Adrenal gland (tissue), 9 donors: ENCODE measurements at regions not wholly inside any gene's neighbourhood (a gene's known extent, or its start where the extent isn't known, plus 50 kb on each side); places are given as distances from the start of the nearest gene placed in this dataset.

Experiments used
- DNase-seq, 7 donors: peaks; one replicate each; pipeline ENCODE4 v3.0.0-alpha.2; 2019 to 2020
- H3K27ac ChIP-seq, 5 donors: fragments of 200-600 bp; sonication (generic) in 4 of 5; 1 replicate in 3 of 5; 2 replicates in 2 of 5; pipeline versions ENCODE4 v1.5.1 to v1.8.0; 2016 to 2020; ENCODE audit warnings: mild to moderate bottlenecking in 1 of 5
- H3K27me3 ChIP-seq: fragments of 200-600 bp; 2 replicates; pipeline ENCODE4 v1.8.0; 2021
- H3K36me3 ChIP-seq, 2 donors: fragments of 200-600 bp; replicated peaks in 1 of 2; 1 replicate in 1 of 2; 2 replicates in 1 of 2; pipeline versions ENCODE4 v1.5.1 to v1.8.0; 2018 to 2022
- H3K4me1 ChIP-seq, 2 donors: fragments of 200-600 bp; replicated peaks in 1 of 2; 1 replicate in 1 of 2; 2 replicates in 1 of 2; pipeline versions ENCODE4 v1.5.1 to v1.8.0; 2018 to 2021
- H3K4me3 ChIP-seq, 4 donors: fragments of 200-600 bp; sonication (generic) in 3 of 4; one replicate each; pipeline ENCODE4 v1.5.1; 2016 to 2018
- H3K9me3 ChIP-seq, 3 donors: fragments of 200-600 bp; sonication (generic) in 1 of 3; replicated peaks in 1 of 3; 1 replicate in 2 of 3; 2 replicates in 1 of 3; pipeline versions ENCODE4 v1.5.1 to v1.8.0; 2016 to 2021
- CTCF ChIP-seq, 6 experiments: fragments of 450-650 bp in 4 of 6; fragments of 200-600 bp in 2 of 6; sonication (generic) in 1 of 6; IDR thresholded peaks; 1 replicate in 5 of 6; 2 replicates in 1 of 6; pipeline versions ENCODE4 v1.5.1 to v1.8.0; 2016 to 2021; ENCODE audit warnings: antibody characterized with exemption in 6 of 6, mild to moderate bottlenecking in 2 of 6, moderate library complexity in 1 of 6
- POLR2A ChIP-seq, 2 donors: fragments of 450-650 bp; IDR thresholded peaks; one replicate each; pipeline ENCODE4 v1.6.1; 2017; ENCODE audit warnings: antibody characterized with exemption in 2 of 2, mild to moderate bottlenecking in 2 of 2, moderate library complexity in 1 of 2
- WGBS, 4 donors: extraction: QIAGEN DNeasy Blood & Tissue Kit in 2 of 4; methylation state at CpG; one replicate each; pipeline versions ENCODE4 v1.1.5 to v1.1.7; 2013 to 2017; 5-methylcytosine and 5-hydroxymethylcytosine counted together
- intact Hi-C, 2 donors: fragments of 100-400 bp; cut with DNase I; formaldehyde crosslinking; loops; one replicate each; pipeline versions ENCODE4 v1.14.1 to v1.15.0; 2022 to 2023
- donor health status: healthy with polysubstance abuse.
- donor health status: Bipolar disorder and iron deficiency.
- donor health status: DM: yes; HTN: yes; CAD: no.
- donor health status: DM: no; HTN: no; CAD: no.
- donor health status: DM: no; HTN: no; CAD: no.

DNA sequence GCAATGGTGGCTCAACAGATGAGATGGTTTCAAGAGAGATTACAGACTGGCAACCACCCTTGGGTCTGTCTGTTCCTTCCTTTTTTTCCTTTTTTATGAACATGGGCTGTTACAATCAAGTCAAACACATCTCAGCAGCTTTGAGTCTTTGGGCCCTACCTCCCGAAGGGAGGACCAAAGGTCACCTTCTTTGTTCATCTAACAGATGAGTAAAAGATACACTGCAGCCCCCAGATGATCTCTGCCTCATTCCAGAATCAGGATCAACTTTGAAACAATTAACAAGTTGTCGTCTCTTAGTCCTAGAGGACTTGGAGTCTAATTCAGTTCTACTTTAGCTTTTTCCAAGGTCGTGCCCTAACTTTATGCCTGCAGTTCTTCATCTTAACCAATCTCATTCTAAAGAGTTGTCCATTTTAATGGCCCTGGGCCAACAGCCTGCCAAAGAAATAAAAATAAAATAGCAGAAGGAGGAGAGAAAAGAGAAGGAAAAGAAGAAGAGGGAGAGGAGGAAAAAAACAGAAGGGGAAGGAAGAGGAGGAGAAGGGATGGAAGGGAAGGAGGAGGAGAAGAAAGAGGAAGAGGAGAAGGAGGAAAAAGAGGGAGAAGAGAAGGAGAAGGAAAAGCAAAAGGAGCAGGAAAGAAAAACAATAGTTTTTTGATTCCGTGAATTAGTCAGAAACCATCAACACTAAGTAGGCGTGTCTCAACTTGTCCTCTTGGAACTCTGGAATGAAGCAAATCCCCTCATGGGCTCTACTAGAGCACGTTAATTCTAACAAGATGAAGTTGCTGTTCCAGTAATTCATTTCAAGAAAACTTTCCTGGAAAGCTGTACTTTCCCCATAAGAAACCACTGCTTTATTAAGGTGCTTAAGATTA, 281.2 kb downstream of the FOXO1 start:
- intact Hi-C loops = no loop called here

DNA sequence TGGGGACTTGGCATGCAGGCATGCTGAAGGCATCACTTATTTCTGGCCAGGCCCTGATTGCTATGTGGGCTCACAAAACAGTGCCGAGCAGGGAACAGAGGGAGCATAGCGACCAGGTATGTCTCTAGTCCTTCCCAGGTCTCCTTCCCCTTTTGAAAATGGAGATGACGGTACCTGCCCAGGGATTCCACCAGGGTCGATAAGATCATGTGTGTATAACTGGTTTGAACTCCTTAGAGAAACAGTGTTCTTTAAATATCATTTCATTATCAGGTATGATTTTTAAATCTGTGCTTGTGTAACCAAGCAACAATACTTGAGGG, 280.6 kb downstream of the FOXO1 start:
- H3K27ac ChIP-seq = no peak overlapping the region
- no peak overlapping the region for H3K4me3 ChIP-seq
- no peaks in the 10 kb centered on the region for H3K36me3 ChIP-seq
- H3K4me1 ChIP-seq = no peaks in the 10 kb centered on the region
- no peaks in the 10 kb centered on the region for H3K27me3 ChIP-seq
- TF ChIP-seq POLR2A (IDR thresholded peaks at IDR 0.05) = no peak
- no peak for TF ChIP-seq CTCF (IDR thresholded peaks at IDR 0.05)
- WGBS, 4 donors = 80 to 94% (median 91%) methylated on average over 4 of the region's 4 CpGs
- intact Hi-C loops = no loop called here
- no peaks in the 10 kb centered on the region for H3K9me3 ChIP-seq
- DNase-seq = no peak

More for the DNA sequence above, 281.2 kb downstream of the FOXO1 start:
- no peaks in the 10 kb centered on the region for H3K4me1 ChIP-seq
- H3K36me3 ChIP-seq = no peaks in the 10 kb centered on the region
- no peak overlapping the region for H3K4me3 ChIP-seq
- no peaks in the 10 kb centered on the region for H3K27me3 ChIP-seq
- no peaks in the 10 kb centered on the region for H3K9me3 ChIP-seq
- H3K27ac ChIP-seq = no peak overlapping the region
- WGBS, 4 donors = 85 to 94% (median 89%) methylated on average over 6 of the region's 6 CpGs
- TF ChIP-seq POLR2A (IDR thresholded peaks at IDR 0.05) (no peak), CTCF (IDR thresholded peaks at IDR 0.05) (no peak)
- no peak for DNase-seq

DNA sequence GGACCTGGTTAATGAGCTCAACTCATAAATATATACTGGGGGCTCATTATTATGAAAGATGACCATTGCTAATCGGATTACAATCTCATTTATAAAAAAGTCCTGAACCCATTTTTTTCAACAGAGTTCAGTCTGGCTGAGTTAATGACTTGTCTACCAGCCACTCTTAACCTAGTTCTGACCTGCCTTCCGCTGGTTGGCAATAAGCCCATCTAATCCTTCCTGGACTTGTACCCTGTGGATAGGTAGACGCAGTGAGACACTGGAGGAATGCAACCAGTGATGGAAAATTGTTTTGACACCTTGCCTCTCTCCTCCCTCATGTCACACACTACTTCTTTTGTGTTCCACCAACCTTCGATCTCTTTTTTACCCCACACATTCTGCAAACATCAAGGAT, 279.9 kb downstream of the FOXO1 start:
- H3K4me1 ChIP-seq = no peaks in the 10 kb centered on the region
- WGBS, 4 donors = 83 to 88% (median 87%) methylated on average over 4 of the region's 4 CpGs
- H3K27ac ChIP-seq = no peak overlapping the region
- no peak for DNase-seq
- no peaks in the 10 kb centered on the region for H3K9me3 ChIP-seq
- no peak for TF ChIP-seq POLR2A (IDR thresholded peaks at IDR 0.05)
- TF ChIP-seq CTCF (IDR thresholded peaks at IDR 0.05) = no peak
- H3K4me3 ChIP-seq = no peak overlapping the region
- intact Hi-C loops = no loop called here
- no peaks in the 10 kb centered on the region for H3K36me3 ChIP-seq
- H3K27me3 ChIP-seq = no peaks in the 10 kb centered on the region

DNA sequence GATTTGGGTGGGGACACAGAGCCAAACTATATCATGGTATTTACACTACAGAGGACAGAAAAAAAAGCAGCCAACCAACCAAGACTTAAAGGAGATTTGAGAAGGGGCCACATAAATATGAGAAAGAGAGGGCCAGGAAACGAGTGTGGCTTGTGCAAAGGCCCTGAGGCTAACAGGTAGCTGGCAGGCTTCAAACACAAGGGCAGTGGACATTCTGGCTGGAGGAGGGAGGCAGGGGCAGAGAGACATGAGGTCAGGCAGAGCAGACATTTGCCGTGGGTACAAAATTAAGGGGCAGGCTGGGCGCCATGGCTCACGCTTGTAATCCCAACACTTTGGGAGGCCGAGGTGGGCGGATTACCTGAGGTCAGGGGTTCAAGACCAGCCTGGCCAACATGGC, 278.7 kb downstream of the FOXO1 start:
- Histone ChIP-seq H3K36me3 (no peaks in the 10 kb centered on the region), H3K9me3 (no peaks in the 10 kb centered on the region), H3K4me3 (no peak overlapping the region), H3K27me3 (no peaks in the 10 kb centered on the region), H3K4me1 (no peaks in the 10 kb centered on the region), H3K27ac (no peak overlapping the region)
- intact Hi-C loops = no loop called here
- DNase-seq = no peak
- TF ChIP-seq POLR2A (IDR thresholded peaks at IDR 0.05) (no peak), CTCF (IDR thresholded peaks at IDR 0.05) (no peak)
- WGBS, 4 donors = 87 to 93% (median 90%) methylated on average over 6 of the region's 6 CpGs
